SK-N-SH treated with all-trans-retinoic acid at 6 μM for 48 hours (cell line): ENCODE measurements at regions not wholly inside any gene's neighbourhood (a gene's known extent, or its start where the extent isn't known, plus 50 kb on each side); places are given as distances from the start of the nearest gene placed in this dataset.

ENCODE experiments used
- ATAC-seq: fragments of 200-7000 bp; cut with Tn5 transposase; 3 replicates; pipeline ENCODE4 v1.9.1; 2020; ENCODE audit warnings: mild to moderate bottlenecking, moderate library complexity
- ARNTL ChIP-seq: fragments of 450-650 bp; formaldehyde crosslinking; IDR thresholded peaks from 2 replicates; pipeline ENCODE4 v1.5.0; 2020; ENCODE audit warnings: low read depth, mild to moderate bottlenecking, moderate library complexity, borderline replicate concordance
- BACH2 ChIP-seq: fragments of 250-450 bp; sonication (Bioruptor Pico); IDR thresholded peaks from 2 replicates; pipeline ENCODE4 v1.9.0; 2021; ENCODE audit warnings: mild to moderate bottlenecking, borderline replicate concordance
- CSDC2 ChIP-seq: fragments of 250-450 bp; sonication (Bioruptor Pico); IDR thresholded peaks from 2 replicates; pipeline ENCODE4 v1.5.0; 2020; ENCODE audit warnings: mild to moderate bottlenecking, moderate library complexity
- ESRRG ChIP-seq: fragments of 250-450 bp; sonication (Bioruptor Pico); IDR thresholded peaks from 2 replicates; pipeline ENCODE4 v1.6.1; 2021; ENCODE audit warnings: mild to moderate bottlenecking
- GLIS3 ChIP-seq: fragments of 250-450 bp; sonication (Bioruptor Pico); IDR thresholded peaks from 2 replicates; pipeline ENCODE4 v1.5.0; 2020; ENCODE audit warnings: mild to moderate bottlenecking, moderate library complexity
- ISL1 ChIP-seq: fragments of 250-450 bp; sonication (Bioruptor Pico); IDR thresholded peaks from 2 replicates; pipeline ENCODE4 v2.1.2; 2022; ENCODE audit warnings: mild to moderate bottlenecking, moderate library complexity
- OSR1 ChIP-seq: fragments of 250-450 bp; sonication (Bioruptor Pico); IDR thresholded peaks from 2 replicates; pipeline ENCODE4 v1.8.0; 2022; ENCODE audit warnings: moderate library complexity, mild to moderate bottlenecking, inconsistent platforms
- POU6F1 ChIP-seq: fragments of 250-450 bp; sonication (Bioruptor Pico); IDR thresholded peaks from 2 replicates; pipeline ENCODE4 v1.8.0; 2021; ENCODE audit warnings: low read depth, mild to moderate bottlenecking, moderate library complexity, borderline replicate concordance
- PPARA ChIP-seq: fragments of 250-450 bp; sonication (Bioruptor Pico); IDR thresholded peaks from 2 replicates; pipeline ENCODE4 v1.5.0; 2020; ENCODE audit warnings: mild to moderate bottlenecking, borderline replicate concordance
- RARB ChIP-seq: fragments of 250-450 bp; sonication (Bioruptor Pico); IDR thresholded peaks from 2 replicates; pipeline ENCODE4 v1.8.0; 2021; ENCODE audit warnings: mild to moderate bottlenecking, moderate library complexity
- SNAI2 ChIP-seq: fragments of 250-450 bp; sonication (Bioruptor Pico); IDR thresholded peaks from 2 replicates; pipeline ENCODE4 v1.5.0; 2020; ENCODE audit warnings: mild to moderate bottlenecking, moderate library complexity
- TCF4 ChIP-seq: fragments of 250-450 bp; sonication (Bioruptor Pico); IDR thresholded peaks from 2 replicates; pipeline ENCODE4 v1.8.0; 2021; ENCODE audit warnings: mild to moderate bottlenecking, moderate library complexity, borderline replicate concordance
- TOX ChIP-seq: fragments of 250-450 bp; sonication (Bioruptor Pico); IDR thresholded peaks from 2 replicates; pipeline ENCODE4 v1.8.0; 2021; ENCODE audit warnings: mild to moderate bottlenecking, moderate library complexity, borderline replicate concordance
- ZC3H10 ChIP-seq: fragments of 250-450 bp; sonication (Bioruptor Pico); IDR thresholded peaks from 2 replicates; pipeline ENCODE4 v1.5.1; 2021; ENCODE audit warnings: mild to moderate bottlenecking, moderate library complexity
- ZFP3 ChIP-seq: fragments of 250-450 bp; sonication (Bioruptor Pico); IDR thresholded peaks from 2 replicates; pipeline ENCODE4 v1.5.0; 2020; ENCODE audit warnings: mild to moderate bottlenecking, moderate library complexity
- ZFP30 ChIP-seq: fragments of 450-650 bp; formaldehyde crosslinking; IDR thresholded peaks from 2 replicates; pipeline ENCODE4 v1.5.0; 2022; ENCODE audit warnings: mild to moderate bottlenecking, moderate library complexity
- ZNF565 ChIP-seq: fragments of 450-650 bp; formaldehyde crosslinking; conservative IDR thresholded peaks from 2 replicates; pipeline ENCODE4 v1.5.0; 2020; ENCODE audit warnings: low read depth, mild to moderate bottlenecking, moderate library complexity
- ZNF70 ChIP-seq: fragments of 450-650 bp; formaldehyde crosslinking; IDR thresholded peaks from 2 replicates; pipeline ENCODE4 v1.5.0; 2020; ENCODE audit warnings: mild to moderate bottlenecking, moderate library complexity
- ZNF8 ChIP-seq: fragments of 450-650 bp; formaldehyde crosslinking; IDR thresholded peaks from 2 replicates; pipeline ENCODE4 v1.5.0; 2020; ENCODE audit warnings: mild to moderate bottlenecking, moderate library complexity
- TF ChIP-seq, protein P1 (sequence below): fragments of 250-450 bp; sonication (Bioruptor Pico); IDR thresholded peaks from 2 replicates; pipeline ENCODE4 v1.5.1; 2020; ENCODE audit warnings: low read depth, mild to moderate bottlenecking, moderate library complexity
- TF ChIP-seq, protein P2 (sequence below): fragments of 250-450 bp; sonication (Bioruptor Pico); IDR thresholded peaks from 2 replicates; pipeline ENCODE4 v1.8.0; 2020; ENCODE audit warnings: mild to moderate bottlenecking, moderate library complexity, borderline replicate concordance
- TF ChIP-seq, protein P3 (sequence below): fragments of 250-450 bp; sonication (Bioruptor Pico); IDR thresholded peaks from 2 replicates; pipeline ENCODE4 v1.5.0; 2020; ENCODE audit warnings: mild to moderate bottlenecking, moderate library complexity
- TF ChIP-seq, protein P4 (sequence below): fragments of 250-450 bp; sonication (Bioruptor Pico); IDR thresholded peaks from 2 replicates; pipeline ENCODE4 v1.5.1; 2021; ENCODE audit warnings: mild to moderate bottlenecking, moderate library complexity

DNA sequence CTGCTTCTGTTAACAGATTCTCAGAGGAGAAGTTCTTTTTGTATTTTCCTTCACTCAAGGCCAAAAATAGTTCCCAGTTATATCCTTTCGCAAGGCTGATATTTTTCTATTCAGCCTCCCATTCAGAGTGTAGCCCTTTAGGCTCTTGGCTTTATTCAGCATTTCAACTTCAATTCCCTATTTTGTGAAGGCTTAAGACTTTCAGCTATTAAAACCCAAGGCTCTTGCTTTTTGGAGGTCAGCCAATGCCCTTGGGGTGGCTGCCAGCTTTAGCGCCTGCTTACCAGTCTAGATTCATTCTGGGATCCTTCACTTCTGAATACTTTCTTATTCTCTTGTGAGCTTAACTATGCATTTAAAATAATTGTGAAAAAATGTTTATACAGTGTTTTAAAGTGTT, 57.3 kb upstream of the ADGRA3 start:
- ATAC-seq = no peak
- TF ChIP-seq, protein P1, sequence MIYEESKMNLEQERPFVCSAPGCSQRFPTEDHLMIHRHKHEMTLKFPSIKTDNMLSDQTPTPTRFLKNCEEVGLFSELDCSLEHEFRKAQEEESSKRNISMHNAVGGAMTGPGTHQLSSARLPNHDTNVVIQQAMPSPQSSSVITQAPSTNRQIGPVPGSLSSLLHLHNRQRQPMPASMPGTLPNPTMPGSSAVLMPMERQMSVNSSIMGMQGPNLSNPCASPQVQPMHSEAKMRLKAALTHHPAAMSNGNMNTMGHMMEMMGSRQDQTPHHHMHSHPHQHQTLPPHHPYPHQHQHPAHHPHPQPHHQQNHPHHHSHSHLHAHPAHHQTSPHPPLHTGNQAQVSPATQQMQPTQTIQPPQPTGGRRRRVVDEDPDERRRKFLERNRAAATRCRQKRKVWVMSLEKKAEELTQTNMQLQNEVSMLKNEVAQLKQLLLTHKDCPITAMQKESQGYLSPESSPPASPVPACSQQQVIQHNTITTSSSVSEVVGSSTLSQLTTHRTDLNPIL (CRISPR knock-in tag) = no peak
- TF ChIP-seq TCF4 (no peak), GLIS3 (CRISPR knock-in tag) (no peak), RARB (CRISPR knock-in tag) (no peak), ESRRG (CRISPR knock-in tag) (no peak), ZFP30 (CRISPR knock-in tag) (no peak), OSR1 (CRISPR knock-in tag) (no peak), ZNF565 (no peak), ZC3H10 (CRISPR knock-in tag) (no peak), PPARA (CRISPR knock-in tag) (no peak), ZNF8 (CRISPR knock-in tag) (no peak), POU6F1 (CRISPR knock-in tag) (no peak), BACH2 (no peak)
- TF ChIP-seq, protein P2, sequence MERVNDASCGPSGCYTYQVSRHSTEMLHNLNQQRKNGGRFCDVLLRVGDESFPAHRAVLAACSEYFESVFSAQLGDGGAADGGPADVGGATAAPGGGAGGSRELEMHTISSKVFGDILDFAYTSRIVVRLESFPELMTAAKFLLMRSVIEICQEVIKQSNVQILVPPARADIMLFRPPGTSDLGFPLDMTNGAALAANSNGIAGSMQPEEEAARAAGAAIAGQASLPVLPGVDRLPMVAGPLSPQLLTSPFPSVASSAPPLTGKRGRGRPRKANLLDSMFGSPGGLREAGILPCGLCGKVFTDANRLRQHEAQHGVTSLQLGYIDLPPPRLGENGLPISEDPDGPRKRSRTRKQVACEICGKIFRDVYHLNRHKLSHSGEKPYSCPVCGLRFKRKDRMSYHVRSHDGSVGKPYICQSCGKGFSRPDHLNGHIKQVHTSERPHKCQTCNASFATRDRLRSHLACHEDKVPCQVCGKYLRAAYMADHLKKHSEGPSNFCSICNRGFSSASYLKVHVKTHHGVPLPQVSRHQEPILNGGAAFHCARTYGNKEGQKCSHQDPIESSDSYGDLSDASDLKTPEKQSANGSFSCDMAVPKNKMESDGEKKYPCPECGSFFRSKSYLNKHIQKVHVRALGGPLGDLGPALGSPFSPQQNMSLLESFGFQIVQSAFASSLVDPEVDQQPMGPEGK (CRISPR knock-in tag) = no peak

- no peak for ATAC-seq
- TF ChIP-seq GLIS3 (CRISPR knock-in tag) (no peak), CSDC2 (CRISPR knock-in tag) (no peak), TCF4 (no peak), ESRRG (CRISPR knock-in tag) (no peak), ARNTL (no peak), SNAI2 (CRISPR knock-in tag) (no peak), ZFP30 (CRISPR knock-in tag) (no peak), ZNF565 (no peak), POU6F1 (CRISPR knock-in tag) (no peak), ZNF8 (CRISPR knock-in tag) (no peak), TOX (CRISPR knock-in tag) (no peak), RARB (CRISPR knock-in tag) (no peak), ISL1 (CRISPR knock-in tag) (no peak), ZFP3 (CRISPR knock-in tag) (no peak), ZNF70 (CRISPR knock-in tag) (no peak)
- TF ChIP-seq, protein P2 (CRISPR knock-in tag) = no peak
- TF ChIP-seq, protein P3, sequence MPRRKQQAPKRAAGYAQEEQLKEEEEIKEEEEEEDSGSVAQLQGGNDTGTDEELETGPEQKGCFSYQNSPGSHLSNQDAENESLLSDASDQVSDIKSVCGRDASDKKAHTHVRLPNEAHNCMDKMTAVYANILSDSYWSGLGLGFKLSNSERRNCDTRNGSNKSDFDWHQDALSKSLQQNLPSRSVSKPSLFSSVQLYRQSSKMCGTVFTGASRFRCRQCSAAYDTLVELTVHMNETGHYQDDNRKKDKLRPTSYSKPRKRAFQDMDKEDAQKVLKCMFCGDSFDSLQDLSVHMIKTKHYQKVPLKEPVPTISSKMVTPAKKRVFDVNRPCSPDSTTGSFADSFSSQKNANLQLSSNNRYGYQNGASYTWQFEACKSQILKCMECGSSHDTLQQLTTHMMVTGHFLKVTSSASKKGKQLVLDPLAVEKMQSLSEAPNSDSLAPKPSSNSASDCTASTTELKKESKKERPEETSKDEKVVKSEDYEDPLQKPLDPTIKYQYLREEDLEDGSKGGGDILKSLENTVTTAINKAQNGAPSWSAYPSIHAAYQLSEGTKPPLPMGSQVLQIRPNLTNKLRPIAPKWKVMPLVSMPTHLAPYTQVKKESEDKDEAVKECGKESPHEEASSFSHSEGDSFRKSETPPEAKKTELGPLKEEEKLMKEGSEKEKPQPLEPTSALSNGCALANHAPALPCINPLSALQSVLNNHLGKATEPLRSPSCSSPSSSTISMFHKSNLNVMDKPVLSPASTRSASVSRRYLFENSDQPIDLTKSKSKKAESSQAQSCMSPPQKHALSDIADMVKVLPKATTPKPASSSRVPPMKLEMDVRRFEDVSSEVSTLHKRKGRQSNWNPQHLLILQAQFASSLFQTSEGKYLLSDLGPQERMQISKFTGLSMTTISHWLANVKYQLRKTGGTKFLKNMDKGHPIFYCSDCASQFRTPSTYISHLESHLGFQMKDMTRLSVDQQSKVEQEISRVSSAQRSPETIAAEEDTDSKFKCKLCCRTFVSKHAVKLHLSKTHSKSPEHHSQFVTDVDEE (CRISPR knock-in tag) = no peak
- TF ChIP-seq, protein P4, sequence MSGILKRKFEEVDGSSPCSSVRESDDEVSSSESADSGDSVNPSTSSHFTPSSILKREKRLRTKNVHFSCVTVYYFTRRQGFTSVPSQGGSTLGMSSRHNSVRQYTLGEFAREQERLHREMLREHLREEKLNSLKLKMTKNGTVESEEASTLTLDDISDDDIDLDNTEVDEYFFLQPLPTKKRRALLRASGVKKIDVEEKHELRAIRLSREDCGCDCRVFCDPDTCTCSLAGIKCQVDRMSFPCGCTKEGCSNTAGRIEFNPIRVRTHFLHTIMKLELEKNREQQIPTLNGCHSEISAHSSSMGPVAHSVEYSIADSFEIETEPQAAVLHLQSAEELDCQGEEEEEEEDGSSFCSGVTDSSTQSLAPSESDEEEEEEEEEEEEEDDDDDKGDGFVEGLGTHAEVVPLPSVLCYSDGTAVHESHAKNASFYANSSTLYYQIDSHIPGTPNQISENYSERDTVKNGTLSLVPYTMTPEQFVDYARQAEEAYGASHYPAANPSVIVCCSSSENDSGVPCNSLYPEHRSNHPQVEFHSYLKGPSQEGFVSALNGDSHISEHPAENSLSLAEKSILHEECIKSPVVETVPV = no peak
Observed at GRCh38 chr4:22573641-22574040, 57.8 kb upstream of the ADGRA3 start.
